Adrenal gland (tissue), 5 donors: ENCODE measurements at regions not wholly inside any gene's neighbourhood (a gene's known extent, or its start where the extent isn't known, plus 50 kb on each side); places are given as distances from the start of the nearest gene placed in this dataset.

Experiments used
- CTCF ChIP-seq, 6 experiments: fragments of 450-650 bp in 4 of 6; fragments of 200-600 bp in 2 of 6; sonication (generic) in 1 of 6; IDR thresholded peaks; 1 replicate in 5 of 6; 2 replicates in 1 of 6; pipeline versions ENCODE4 v1.5.1 to v1.8.0; 2016 to 2021; ENCODE audit warnings: antibody characterized with exemption in 6 of 6, mild to moderate bottlenecking in 2 of 6, moderate library complexity in 1 of 6
- POLR2A ChIP-seq, 2 donors: fragments of 450-650 bp; IDR thresholded peaks; one replicate each; pipeline ENCODE4 v1.6.1; 2017; ENCODE audit warnings: antibody characterized with exemption in 2 of 2, mild to moderate bottlenecking in 2 of 2, moderate library complexity in 1 of 2
- donor health status: DM: no; HTN: no; CAD: no.

- TF ChIP-seq CTCF (IDR thresholded peaks at IDR 0.05) (no peak), POLR2A (IDR thresholded peaks at IDR 0.05) (no peak)
These were observed 159.8 kb downstream of the RPAP3 start for GRCh38 chr12:47545938-47546609.
